Esophagus muscularis mucosa (tissue), 3 donors: ENCODE measurements at regions not wholly inside any gene's neighbourhood (a gene's known extent, or its start where the extent isn't known, plus 50 kb on each side); places are given as distances from the start of the nearest gene placed in this dataset.

Experiments used
- POLR2A ChIP-seq: fragments of 450-650 bp; IDR thresholded peaks from one replicate; pipeline ENCODE4 v1.6.1; 2017; ENCODE audit warnings: antibody characterized with exemption, moderate library complexity, mild to moderate bottlenecking, low read depth
- POLR2AphosphoS5 ChIP-seq, 2 donors: sonication (generic); formaldehyde crosslinking; IDR thresholded peaks; one replicate each; pipeline ENCODE4 v1.6.1; 2017; ENCODE audit warnings: antibody characterized with exemption in 2 of 2
- TF ChIP-seq, protein P1 (sequence below), 3 experiments: fragments of 200-600 bp in 2 of 3; fragments of 450-650 bp in 1 of 3; sonication (generic) in 2 of 3; IDR thresholded peaks; one replicate each; pipeline ENCODE4 v1.5.1; 2017 to 2019; ENCODE audit warnings: antibody characterized with exemption in 3 of 3, mild to moderate bottlenecking in 2 of 3, moderate library complexity in 1 of 3

DNA sequence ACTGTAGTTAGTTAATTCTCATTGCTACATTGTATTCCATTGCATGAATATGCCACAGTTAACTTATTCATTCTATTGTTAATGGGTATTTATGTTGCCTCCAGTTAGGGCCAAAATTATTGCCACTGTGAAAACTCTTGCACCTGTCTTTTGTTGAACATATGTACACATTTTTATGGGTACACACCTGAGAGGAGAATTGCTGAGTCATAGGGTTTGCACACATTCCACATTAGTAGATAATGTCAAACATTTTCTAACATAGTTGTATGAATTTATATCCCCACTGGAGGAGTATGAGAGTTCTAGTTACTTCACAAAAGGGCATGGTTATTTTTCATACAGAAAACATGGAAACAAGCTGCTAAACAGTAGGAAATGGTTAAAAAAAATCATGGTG, 338.4 kb downstream of the FOXO1 start:
- TF ChIP-seq, protein P1, sequence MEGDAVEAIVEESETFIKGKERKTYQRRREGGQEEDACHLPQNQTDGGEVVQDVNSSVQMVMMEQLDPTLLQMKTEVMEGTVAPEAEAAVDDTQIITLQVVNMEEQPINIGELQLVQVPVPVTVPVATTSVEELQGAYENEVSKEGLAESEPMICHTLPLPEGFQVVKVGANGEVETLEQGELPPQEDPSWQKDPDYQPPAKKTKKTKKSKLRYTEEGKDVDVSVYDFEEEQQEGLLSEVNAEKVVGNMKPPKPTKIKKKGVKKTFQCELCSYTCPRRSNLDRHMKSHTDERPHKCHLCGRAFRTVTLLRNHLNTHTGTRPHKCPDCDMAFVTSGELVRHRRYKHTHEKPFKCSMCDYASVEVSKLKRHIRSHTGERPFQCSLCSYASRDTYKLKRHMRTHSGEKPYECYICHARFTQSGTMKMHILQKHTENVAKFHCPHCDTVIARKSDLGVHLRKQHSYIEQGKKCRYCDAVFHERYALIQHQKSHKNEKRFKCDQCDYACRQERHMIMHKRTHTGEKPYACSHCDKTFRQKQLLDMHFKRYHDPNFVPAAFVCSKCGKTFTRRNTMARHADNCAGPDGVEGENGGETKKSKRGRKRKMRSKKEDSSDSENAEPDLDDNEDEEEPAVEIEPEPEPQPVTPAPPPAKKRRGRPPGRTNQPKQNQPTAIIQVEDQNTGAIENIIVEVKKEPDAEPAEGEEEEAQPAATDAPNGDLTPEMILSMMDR (IDR thresholded peaks at IDR 0.05): no peak
- TF ChIP-seq POLR2AphosphoS5 (IDR thresholded peaks at IDR 0.05): no peak
- no peak for TF ChIP-seq POLR2A
